ENCODE measurements at regions not wholly inside any gene's neighbourhood (a gene's known extent, or its start where the extent isn't known, plus 50 kb on each side); places are given as distances from the start of the nearest gene placed in this dataset.

- DNase-seq = no peak
Measured at GRCh38 chr13:56864451-56864850, 276.3 kb upstream of the PRR20A start.

- DNase-seq = no peak
Measured at GRCh38 chr13:56865416-56865815, 275.3 kb upstream of the PRR20A start.

- no peak for DNase-seq
Measured at GRCh38 chr13:56869671-56870070, 271.0 kb upstream of the PRR20A start.

- no peak for DNase-seq
Measured at GRCh38 chr13:56886398-56886797, 254.3 kb upstream of the PRR20A start.

GRCh38 chr13:56888455-56888854 lies 252.3 kb upstream of the PRR20A start:
- DNase-seq = no peak

GRCh38 chr13:56893843-56894242 lies 246.9 kb upstream of the PRR20A start:
- no peak for DNase-seq

GRCh38 chr13:56900549-56901279 lies 240.0 kb upstream of the PRR20A start:
- no peak for DNase-seq

- DNase-seq = no peak
Measured at GRCh38 chr13:56902276-56902675, 238.4 kb upstream of the PRR20A start.

- no peak for DNase-seq
Measured at GRCh38 chr13:56903710-56904282, 236.9 kb upstream of the PRR20A start.

- DNase-seq = no peak
Measured at GRCh38 chr13:56906909-56907308, 233.8 kb upstream of the PRR20A start.

GRCh38 chr13:56907766-56908165 lies 233.0 kb upstream of the PRR20A start:
- no peak for DNase-seq

GRCh38 chr13:56909896-56910600 lies 230.7 kb upstream of the PRR20A start:
- DNase-seq = no peak

GRCh38 chr13:56917966-56918365 lies 222.8 kb upstream of the PRR20A start:
- DNase-seq = no peak

- no peak for DNase-seq
Measured at GRCh38 chr13:56923626-56924140, 217.0 kb upstream of the PRR20A start.

GRCh38 chr13:56924401-56924800 lies 216.3 kb upstream of the PRR20A start:
- no peak for DNase-seq

GRCh38 chr13:56932104-56932503 lies 208.6 kb upstream of the PRR20A start:
- no peak for DNase-seq

GRCh38 chr13:56953965-56954364 lies 186.8 kb upstream of the PRR20A start:
- DNase-seq = no peak

- no peak for DNase-seq
Measured at GRCh38 chr13:56975647-56976046, 165.1 kb upstream of the PRR20A start.

GRCh38 chr13:56980856-56981255 lies 159.9 kb upstream of the PRR20A start:
- DNase-seq = no peak

- no peak for DNase-seq
Measured at GRCh38 chr13:56986121-56986520, 154.6 kb upstream of the PRR20A start.

GRCh38 chr13:56988543-56988942 lies 152.2 kb upstream of the PRR20A start:
- no peak for DNase-seq

- DNase-seq = no peak
Measured at GRCh38 chr13:57003682-57004081, 137.0 kb upstream of the PRR20A start.

GRCh38 chr13:57017357-57017756 lies 123.4 kb upstream of the PRR20A start:
- no peak for DNase-seq

GRCh38 chr13:57018915-57019314 lies 121.8 kb upstream of the PRR20A start:
- DNase-seq = no peak

All from activated effector memory CD4-positive, alpha-beta T cell treated with anti-CD3 and anti-CD28 coated beads, Interleukin-2, amount 50 U/mL, for 16 hours (primary cell).